ENCODE measurements at regions not wholly inside any gene's neighbourhood (a gene's known extent, or its start where the extent isn't known, plus 50 kb on each side); places are given as distances from the start of the nearest gene placed in this dataset.

- no peak for TF ChIP-seq CTCF (IDR thresholded peaks at IDR 0.05)
- no peak for ATAC-seq (ENCODE audit: low FRiP score)
- DNase-seq (ENCODE audit: low spot score), result no peak
These were observed 469.9 kb downstream of the PCDH10 start for GRCh38 chr4:133618963-133619362.

GRCh38 chr4:133600008-133600407 is 450.9 kb downstream of the PCDH10 start:
- TF ChIP-seq CTCF (IDR thresholded peaks at IDR 0.05), result no peak
- DNase-seq (ENCODE audit: low spot score) (no peak), ATAC-seq (ENCODE audit: low FRiP score) (no peak)

- DNase-seq (ENCODE audit: low spot score), result no peak
- no peak for ATAC-seq (ENCODE audit: low FRiP score)
- no peak for TF ChIP-seq CTCF (IDR thresholded peaks at IDR 0.05)
These were observed 449.7 kb downstream of the PCDH10 start for GRCh38 chr4:133598779-133599178.

- no peak for DNase-seq (ENCODE audit: low spot score)
- no peak for TF ChIP-seq CTCF (IDR thresholded peaks at IDR 0.05)
- ATAC-seq (ENCODE audit: low FRiP score), result no peak
These were observed 448.2 kb downstream of the PCDH10 start for GRCh38 chr4:133597251-133597650.

- no peak for TF ChIP-seq CTCF (IDR thresholded peaks at IDR 0.05)
- no peak for DNase-seq (ENCODE audit: low spot score)
- no peak for ATAC-seq (ENCODE audit: low FRiP score)
These were observed 447.4 kb downstream of the PCDH10 start for GRCh38 chr4:133596459-133596858.

GRCh38 chr4:133594390-133595207 is 445.5 kb downstream of the PCDH10 start:
- no peak for TF ChIP-seq CTCF (IDR thresholded peaks at IDR 0.05)
- DNase-seq (ENCODE audit: low spot score) (no peak), ATAC-seq (ENCODE audit: low FRiP score) (no peak)

GRCh38 chr4:133593764-133594163 is 444.7 kb downstream of the PCDH10 start:
- DNase-seq (ENCODE audit: low spot score), result no peak
- ATAC-seq (ENCODE audit: low FRiP score), result no peak
- TF ChIP-seq CTCF (IDR thresholded peaks at IDR 0.05), result no peak
